Iris pigment epithelial cell (primary cell): ENCODE measurements at regions not wholly inside any gene's neighbourhood (a gene's known extent, or its start where the extent isn't known, plus 50 kb on each side); places are given as distances from the start of the nearest gene placed in this dataset.

Experiments used
- DNase-seq: peaks from one replicate; pipeline ENCODE4 v3.0.0-alpha.2; 2011; ENCODE audit warnings: low read depth

DNA sequence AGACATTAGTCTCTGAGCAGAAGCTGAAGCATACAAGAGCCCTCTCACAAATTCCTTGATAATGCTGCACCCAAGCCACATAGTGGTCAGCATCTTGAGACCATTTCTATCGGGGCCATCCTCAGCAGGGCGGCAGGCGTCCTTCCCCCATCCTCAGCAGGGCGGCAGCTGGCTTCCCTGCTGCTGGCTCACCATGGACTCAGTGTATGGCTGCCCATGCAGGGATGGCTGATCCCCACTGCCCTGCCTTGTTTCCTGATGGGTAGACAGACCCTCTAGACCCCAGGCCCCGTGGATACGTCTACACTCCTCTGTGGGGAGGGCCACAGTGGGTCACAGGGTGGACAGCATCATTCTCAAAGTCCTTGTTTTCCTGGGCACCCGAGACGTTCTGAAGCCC is 406.8 kb downstream of the TCERG1L start:
- no peak for DNase-seq

- DNase-seq = no peak
Measured at GRCh38 chr10:130905386-130905785, 406.1 kb downstream of the TCERG1L start.

- no peak for DNase-seq
Measured at GRCh38 chr10:130905921-130906320, 405.6 kb downstream of the TCERG1L start.

- DNase-seq = no peak
Measured at GRCh38 chr10:130910848-130911247, 400.7 kb downstream of the TCERG1L start.

DNA sequence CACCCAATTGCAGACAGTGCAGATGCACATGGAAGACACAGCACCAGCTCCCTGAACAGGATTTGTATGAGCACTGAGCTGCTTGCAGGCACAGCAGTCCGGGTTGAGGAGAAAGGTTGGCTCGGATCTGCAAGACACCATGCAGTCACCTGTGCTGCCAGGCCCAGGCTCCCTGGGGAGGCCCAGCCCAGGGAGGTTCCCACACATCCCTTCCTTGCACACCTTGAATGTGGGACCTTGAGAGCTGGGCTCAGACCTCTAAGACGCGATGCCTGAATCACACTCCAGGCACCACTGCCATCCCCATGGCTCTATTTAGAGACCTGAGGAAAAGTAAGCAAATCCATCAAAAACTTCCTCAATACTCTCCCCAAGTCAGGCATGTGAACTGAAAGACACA is 397.7 kb downstream of the TCERG1L start:
- DNase-seq = no peak

GRCh38 chr10:130914367-130914766 is 397.2 kb downstream of the TCERG1L start:
- DNase-seq = no peak

GRCh38 chr10:130915065-130915464 is 396.5 kb downstream of the TCERG1L start:
- DNase-seq = no peak

- DNase-seq = no peak
Measured at GRCh38 chr10:130921461-130921860, 390.1 kb downstream of the TCERG1L start.

- no peak for DNase-seq
Measured at GRCh38 chr10:130921911-130922440, 389.5 kb downstream of the TCERG1L start.

GRCh38 chr10:130923596-130923995 is 387.9 kb downstream of the TCERG1L start:
- DNase-seq = no peak

- DNase-seq = no peak
Measured at GRCh38 chr10:130924138-130924819, 387.2 kb downstream of the TCERG1L start.

DNA sequence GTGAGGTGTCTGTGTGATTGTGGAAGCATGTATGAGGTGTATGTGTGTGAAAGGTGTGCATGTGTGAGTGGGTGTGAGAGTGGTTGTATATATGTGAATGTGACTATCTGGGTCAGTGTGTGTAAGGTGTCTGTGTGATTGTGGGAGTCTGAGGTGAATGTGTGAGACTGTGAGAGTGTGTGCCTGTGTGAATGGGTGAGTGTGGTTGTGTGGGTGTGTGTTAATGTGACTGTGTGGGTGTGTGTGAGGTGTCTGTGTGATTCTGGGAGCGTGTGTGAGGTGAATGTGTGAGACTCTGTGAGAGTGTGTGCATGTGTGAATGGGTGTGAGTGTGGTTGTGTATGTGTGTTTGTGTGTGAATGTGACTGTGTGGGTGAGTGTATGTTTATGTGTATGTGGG is 385.1 kb downstream of the TCERG1L start:
- no peak for DNase-seq

GRCh38 chr10:130927157-130927556 is 384.4 kb downstream of the TCERG1L start:
- DNase-seq = no peak

DNA sequence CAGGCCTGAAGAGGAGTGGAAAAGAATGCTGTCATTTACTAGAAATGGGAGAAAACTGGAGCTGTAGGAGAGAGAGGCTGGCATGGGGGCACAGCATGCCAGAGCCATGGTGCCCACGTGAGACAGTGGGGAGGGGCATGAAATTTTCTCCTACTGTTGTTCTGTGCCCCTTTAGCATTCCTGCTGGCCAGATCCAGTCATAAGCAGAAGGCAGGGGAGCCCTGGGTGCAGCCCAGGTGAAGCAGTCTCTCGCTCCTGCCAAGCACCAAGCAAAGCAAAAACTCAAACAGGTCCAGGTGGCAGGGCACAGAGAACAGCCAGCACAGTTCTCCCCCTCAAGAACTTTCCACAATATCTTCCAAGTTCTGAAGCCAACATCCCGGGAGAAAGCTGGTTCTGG is 383.2 kb downstream of the TCERG1L start:
- no peak for DNase-seq

DNA sequence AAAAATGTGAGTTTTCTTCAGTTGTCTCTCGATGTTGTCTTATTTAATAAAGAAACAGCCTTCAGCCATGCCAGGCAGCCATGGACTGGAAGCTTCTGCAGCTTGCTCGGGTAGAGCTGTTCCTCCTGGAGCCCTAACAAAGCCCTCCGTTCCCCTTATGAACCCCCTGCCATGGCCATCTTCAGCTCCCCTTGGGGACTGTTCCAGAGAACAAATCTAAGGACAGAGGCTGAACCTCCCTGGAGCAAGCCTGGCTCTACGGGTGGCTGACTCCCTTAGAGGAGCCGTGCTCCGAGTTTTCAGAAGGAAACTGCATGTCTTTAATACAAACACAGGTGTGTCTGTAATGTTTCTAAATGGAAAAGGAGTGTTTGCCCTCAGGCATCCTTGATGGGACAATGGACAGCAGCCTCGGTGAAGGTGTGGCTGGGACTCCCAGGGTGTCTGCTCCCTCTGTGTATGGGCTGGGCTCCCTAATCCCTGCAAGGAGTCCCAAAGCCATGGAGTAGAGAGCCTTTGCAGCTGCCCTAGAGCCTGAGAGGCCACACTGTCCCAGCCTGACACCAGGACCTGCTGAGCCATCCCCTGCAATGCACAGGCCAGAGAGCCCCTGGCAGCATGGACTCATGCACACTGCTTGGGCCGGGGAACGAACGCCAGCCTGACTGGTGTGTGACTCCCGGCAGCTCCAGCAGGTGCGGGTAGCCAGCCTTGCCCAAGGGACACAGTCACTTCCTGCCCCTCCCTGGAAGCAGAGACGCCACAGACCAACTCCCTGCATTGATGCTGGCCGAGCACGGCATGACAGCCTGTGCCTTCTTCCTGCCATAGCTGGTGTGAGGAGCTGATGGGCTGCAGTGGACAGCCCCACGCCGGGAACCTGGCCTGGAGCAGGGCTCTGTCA is 381.8 kb downstream of the TCERG1L start:
- no peak for DNase-seq

DNA sequence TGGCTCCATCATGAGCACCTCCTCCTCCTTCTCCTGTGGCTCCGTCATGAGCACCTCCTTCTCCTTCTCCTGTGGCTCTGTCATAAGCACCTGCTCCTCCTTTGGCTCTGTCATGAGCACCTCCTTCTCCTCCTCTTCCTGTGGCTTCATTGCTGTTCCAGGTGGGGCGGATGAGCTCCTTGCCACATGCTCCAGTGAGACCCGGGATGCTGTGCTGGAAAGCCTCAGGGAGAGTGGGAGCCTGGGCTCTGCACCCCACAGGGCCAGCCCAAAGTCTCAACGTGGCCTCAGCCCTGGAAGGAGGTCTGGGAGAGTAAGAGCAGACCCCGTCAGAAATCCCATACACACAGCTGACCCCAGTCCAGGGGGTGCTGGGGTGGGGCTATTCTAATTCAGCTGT is 380.7 kb downstream of the TCERG1L start:
- DNase-seq = no peak

- no peak for DNase-seq
Measured at GRCh38 chr10:130931256-130931655, 380.3 kb downstream of the TCERG1L start.

- no peak for DNase-seq
Measured at GRCh38 chr10:130932326-130933007, 379.1 kb downstream of the TCERG1L start.

- no peak for DNase-seq
Measured at GRCh38 chr10:130933008-130933390, 378.5 kb downstream of the TCERG1L start.

- no peak for DNase-seq
Measured at GRCh38 chr10:130934293-130935127, 377.0 kb downstream of the TCERG1L start.

DNA sequence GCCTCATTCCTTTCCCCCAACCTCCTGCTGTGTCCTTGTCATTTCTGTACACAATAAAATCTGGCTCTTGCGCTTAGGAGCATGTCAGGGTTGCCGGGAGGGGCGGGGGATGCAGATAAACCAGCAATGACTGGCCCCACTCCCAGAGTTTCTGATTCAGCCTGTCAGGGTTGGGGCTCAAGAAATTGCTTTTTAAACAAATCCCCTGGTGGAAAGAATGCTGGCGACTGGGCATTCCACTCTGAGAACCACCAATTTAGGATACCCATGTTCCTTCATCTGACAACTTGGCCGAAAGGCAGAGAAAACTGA is 376.4 kb downstream of the TCERG1L start:
- no peak for DNase-seq
